A673 (cell line): ENCODE measurements at regions not wholly inside any gene's neighbourhood (a gene's known extent, or its start where the extent isn't known, plus 50 kb on each side); places are given as distances from the start of the nearest gene placed in this dataset.

ENCODE experiments used
- BruUV-seq: library from RNA; stranded (reverse); fragments of 400-500 nt; replicated peaks from 2 replicates; lab custom pipeline; 2021; lab: Mats Ljungman, UMichigan
- CTCF ChIA-PET: fragments of 300-600 bp; sonication (Branson Sonifier 250); formaldehyde crosslinking; loops from one replicate; lab custom pipeline; 2022; ENCODE audit warnings: antibody characterized with exemption; lab: Charles Lee
- POLR2A ChIA-PET: fragments of 300-600 bp; sonication (Branson Sonifier 250); formaldehyde crosslinking; loops from one replicate; lab custom pipeline; 2022; ENCODE audit warnings: antibody characterized with exemption; ENCODE audit not compliant: low non-redundant PET; lab: Charles Lee
- DNase-seq: peaks from one replicate; pipeline ENCODE4 v3.0.0-alpha.2; 2015; ENCODE audit warnings: low spot score
- H3K27ac ChIP-seq: fragments of 200-600 bp; sonication (generic); 2 replicates; pipeline ENCODE4 v1.5.1; 2016; ENCODE audit warnings: mixed run types, low read depth, mild to moderate bottlenecking, mixed read lengths, antibody characterized with exemption, low read length; ENCODE audit not compliant: poor library complexity, severe bottlenecking
- H3K27me3 ChIP-seq: fragments of 200-600 bp; sonication (generic); replicated peaks from 2 replicates; pipeline ENCODE4 v1.6.1; 2017; ENCODE audit warnings: mixed run types, low read depth, mild to moderate bottlenecking, mixed read lengths, antibody characterized with exemption, low read length; ENCODE audit not compliant: insufficient read depth, poor library complexity
- H3K36me3 ChIP-seq: fragments of 200-600 bp; sonication (generic); 2 replicates; pipeline ENCODE4 v1.6.1; 2016; ENCODE audit warnings: mixed run types, mild to moderate bottlenecking, mixed read lengths, antibody characterized with exemption, low read length; ENCODE audit not compliant: insufficient read depth, poor library complexity, severe bottlenecking
- H3K4me1 ChIP-seq: fragments of 200-600 bp; sonication (generic); 2 replicates; pipeline ENCODE4 v1.6.1; 2017; ENCODE audit warnings: mixed run types, mild to moderate bottlenecking, mixed read lengths, antibody characterized with exemption, low read length; ENCODE audit not compliant: insufficient read depth, poor library complexity, severe bottlenecking
- H3K4me3 ChIP-seq: fragments of 200-600 bp; sonication (generic); 2 replicates; pipeline ENCODE4 v1.5.1; 2016; ENCODE audit warnings: low read depth, mixed run types, mild to moderate bottlenecking, mixed read lengths, low read length; ENCODE audit not compliant: poor library complexity, severe bottlenecking
- H3K9me3 ChIP-seq: fragments of 200-600 bp; sonication (generic); 2 replicates; pipeline ENCODE4 v1.6.1; 2016; ENCODE audit warnings: mixed run types, low read depth, mild to moderate bottlenecking, mixed read lengths, antibody characterized with exemption, low read length; ENCODE audit not compliant: poor library complexity, severe bottlenecking
- CTCF ChIP-seq: fragments of 300-800, 200-600 bp; sonication (generic); conservative IDR thresholded peaks from 2 replicates; pipeline ENCODE4 v1.5.1; 2017; ENCODE audit warnings: low read depth, mild to moderate bottlenecking, antibody characterized with exemption, low read length, moderate library complexity, mixed read lengths
- EZH2 ChIP-seq: fragments of 200-600 bp; sonication (generic); IDR thresholded peaks from 2 replicates; pipeline ENCODE4 v1.6.1; 2017; ENCODE audit warnings: borderline replicate concordance, low read depth, mild to moderate bottlenecking, mixed read lengths, antibody characterized with exemption, low read length; ENCODE audit not compliant: poor library complexity, severe bottlenecking
- intact Hi-C: fragments of 100-400 bp; cut with micrococcal nuclease; formaldehyde crosslinking; loops from one replicate; pipeline ENCODE4 v1.10.0; 2022; ENCODE audit not compliant: unreplicated experiment

- CTCF ChIA-PET: no interaction called here
- Histone ChIP-seq H3K9me3 (no peaks in the 10 kb centered on the region), H3K36me3 (no peaks in the 10 kb centered on the region), H3K27ac (no peak overlapping the region), H3K4me3 (no peak overlapping the region), H3K4me1 (no peaks in the 10 kb centered on the region), H3K27me3 (no peaks in the 10 kb centered on the region)
- no TSS peak for BruUV-seq
- POLR2A ChIA-PET: no interaction called here
- intact Hi-C loops: no loop called here
- DNase-seq: peak; percentile 60
- peak; percentile 43; the same call in 1 of the 2 replicates for TF ChIP-seq CTCF
- no peak for TF ChIP-seq EZH2
Observed at GRCh38 chr5:142206801-142207200, 98.2 kb downstream of the NDFIP1 start.

- Histone ChIP-seq H3K27me3 (no peaks in the 10 kb centered on the region), H3K36me3 (no peaks in the 10 kb centered on the region), H3K4me3 (no peak overlapping the region), H3K9me3 (no peaks in the 10 kb centered on the region), H3K27ac (no peak overlapping the region), H3K4me1 (no peaks in the 10 kb centered on the region)
- ChIA-PET POLR2A (no interaction called here), CTCF (no interaction called here)
- DNase-seq: no peak
- no peak for TF ChIP-seq EZH2
- TF ChIP-seq CTCF: no peak
- no TSS peak for BruUV-seq
- intact Hi-C loops: no loop called here
Observed at GRCh38 chr5:142204219-142204618, 95.6 kb downstream of the NDFIP1 start.
